Thyroid gland (tissue), 4 donors: ENCODE measurements at regions not wholly inside any gene's neighbourhood (a gene's known extent, or its start where the extent isn't known, plus 50 kb on each side); places are given as distances from the start of the nearest gene placed in this dataset.

Experiments used
- POLR2A ChIP-seq, 2 donors: fragments of 450-650 bp; IDR thresholded peaks; one replicate each; pipeline ENCODE4 v1.6.1; 2017; ENCODE audit warnings: antibody characterized with exemption in 2 of 2, mild to moderate bottlenecking in 2 of 2, moderate library complexity in 1 of 2
- TF ChIP-seq, protein P1 (sequence below), 6 experiments: fragments of 200-600 bp in 3 of 6; fragments of 450-650 bp in 3 of 6; sonication (generic) in 3 of 6; IDR thresholded peaks; one replicate each; pipeline ENCODE4 v1.5.1; 2016 to 2019; ENCODE audit warnings: antibody characterized with exemption in 6 of 6, mild to moderate bottlenecking in 2 of 6, inconsistent platforms in 1 of 6, moderate library complexity in 1 of 6

GRCh38 chr20:51077686-51078060, 54.8 kb upstream of the KCNG1 start:
- TF ChIP-seq, protein P1, sequence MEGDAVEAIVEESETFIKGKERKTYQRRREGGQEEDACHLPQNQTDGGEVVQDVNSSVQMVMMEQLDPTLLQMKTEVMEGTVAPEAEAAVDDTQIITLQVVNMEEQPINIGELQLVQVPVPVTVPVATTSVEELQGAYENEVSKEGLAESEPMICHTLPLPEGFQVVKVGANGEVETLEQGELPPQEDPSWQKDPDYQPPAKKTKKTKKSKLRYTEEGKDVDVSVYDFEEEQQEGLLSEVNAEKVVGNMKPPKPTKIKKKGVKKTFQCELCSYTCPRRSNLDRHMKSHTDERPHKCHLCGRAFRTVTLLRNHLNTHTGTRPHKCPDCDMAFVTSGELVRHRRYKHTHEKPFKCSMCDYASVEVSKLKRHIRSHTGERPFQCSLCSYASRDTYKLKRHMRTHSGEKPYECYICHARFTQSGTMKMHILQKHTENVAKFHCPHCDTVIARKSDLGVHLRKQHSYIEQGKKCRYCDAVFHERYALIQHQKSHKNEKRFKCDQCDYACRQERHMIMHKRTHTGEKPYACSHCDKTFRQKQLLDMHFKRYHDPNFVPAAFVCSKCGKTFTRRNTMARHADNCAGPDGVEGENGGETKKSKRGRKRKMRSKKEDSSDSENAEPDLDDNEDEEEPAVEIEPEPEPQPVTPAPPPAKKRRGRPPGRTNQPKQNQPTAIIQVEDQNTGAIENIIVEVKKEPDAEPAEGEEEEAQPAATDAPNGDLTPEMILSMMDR (IDR thresholded peaks at IDR 0.05), result no peak
- TF ChIP-seq POLR2A (IDR thresholded peaks at IDR 0.05), result no peak
